Heart right ventricle (tissue), 16 donors: ENCODE measurements at regions not wholly inside any gene's neighbourhood (a gene's known extent, or its start where the extent isn't known, plus 50 kb on each side); places are given as distances from the start of the nearest gene placed in this dataset.
"Not testable (repeated sequence)": the region's sequence is repeated elsewhere in the genome, so short reads cannot be mapped to it uniquely, and the experiment has no call there.

ENCODE experiments used
- ATAC-seq, 8 donors: fragments of 200-7000 bp; cut with Tn5 transposase; one replicate each; pipeline ENCODE4 v1.9.1; 2020; ENCODE audit warnings: mild to moderate bottlenecking in 8 of 8, moderate library complexity in 8 of 8, moderate number of reproducible peaks in 1 of 8
- DNase-seq, 2 donors: peaks; one replicate each; pipeline ENCODE4 v3.0.0-alpha.2; 2020
- H3K27ac ChIP-seq, 10 donors: fragments of 200-600 bp; sonication (generic) in 2 of 10; one replicate each; pipeline versions ENCODE4 v1.5.0 to v1.8.0; 2020 to 2022; ENCODE audit warnings: mild to moderate bottlenecking in 3 of 10
- H3K27me3 ChIP-seq, 7 donors: fragments of 200-600 bp; one replicate each; pipeline ENCODE4 v1.8.0; 2021 to 2022; ENCODE audit warnings: mild to moderate bottlenecking in 2 of 7
- H3K36me3 ChIP-seq, 9 donors: fragments of 200-600 bp; sonication (generic) in 1 of 9; one replicate each; pipeline versions ENCODE4 v1.5.0 to v1.8.0; 2020 to 2022; ENCODE audit warnings: mild to moderate bottlenecking in 2 of 9
- H3K4me1 ChIP-seq, 9 donors: fragments of 200-600 bp; sonication (generic) in 1 of 9; one replicate each; pipeline versions ENCODE4 v1.5.0 to v1.8.0; 2020 to 2022; ENCODE audit warnings: mild to moderate bottlenecking in 4 of 9
- H3K4me3 ChIP-seq, 10 donors: fragments of 200-600 bp; sonication (generic) in 2 of 10; one replicate each; pipeline versions ENCODE4 v1.5.0 to v1.8.0; 2020 to 2022; ENCODE audit warnings: mild to moderate bottlenecking in 7 of 10, moderate library complexity in 2 of 10
- H3K9me3 ChIP-seq, 11 donors: fragments of 200-600 bp in 10 of 11; sonication (generic) in 2 of 11; one replicate each; pipeline versions ENCODE4 v1.5.0 to v1.8.0; 2013 to 2022; ENCODE audit warnings: mild to moderate bottlenecking in 2 of 11, control low read depth in 1 of 11, moderate library complexity in 1 of 11
- WGBS, 2 donors: extraction: QIAGEN DNeasy Blood & Tissue Kit; methylation state at CpG; one replicate each; pipeline ENCODE4 v1.1.7; 2013; ENCODE audit warnings: inconsistent platforms in 1 of 2; 5-methylcytosine and 5-hydroxymethylcytosine counted together
- intact Hi-C, 10 donors: fragments of 100-400 bp; cut with DNase I; formaldehyde crosslinking; loops; one replicate each; pipeline versions ENCODE4 v1.11.1 to v1.14.2; 2022
- TF ChIP-seq, protein P1 (sequence below), 9 donors: fragments of 200-600 bp; sonication (generic) in 2 of 9; IDR thresholded peaks; one replicate each; pipeline versions ENCODE4 v1.5.0 to v1.8.0; 2021 to 2022; ENCODE audit warnings: antibody characterized with exemption in 9 of 9, mild to moderate bottlenecking in 5 of 9, moderate library complexity in 1 of 9
- donor health status: Arrhythmogenic right ventricular cardiomyopathy.
- donor health status: ischemic (EF 13 %, LVEDD 7.1; RV severe dilation, severe dysfunction).
- donor health status: healthy with polysubstance abuse.
- donor health status: DM: no; HTN: yes; CAD: no.
- donor health status: DM: no; HTN: no; CAD: no.
- donor health status: ischemic (EF 25% LVEDD 6.9; RV normal size, moderate dysfunction).
- donor health status: ischemic (EF 25% LVEDD 5.7; RV mildly dilated, moderate dysfunction).
- donor health status: healthy.
- donor health status: DM: yes; HTN: yes; CAD: no.
- donor health status: Ischemic cardiomyopathy.
- donor health status: ischemic (EF 35%, LVEDD 5.7; RV mildly dilated, moderate dysfunction).
- donor health status: nonischemic (EF 11% LVEDD 7.7; RV severe dilation, severe dysfunction).
- donor health status: DM: yes; HTN: yes; CAD: no.
- donor health status: PGD.
- donor health status: ischemic (EF 29% LVEDD 5.4; RV normal size, mild dysfunction).
- donor health status: nonischemic (EF 23%, LVEDD 6.1; RV moderate dilation, normal function).

DNA sequence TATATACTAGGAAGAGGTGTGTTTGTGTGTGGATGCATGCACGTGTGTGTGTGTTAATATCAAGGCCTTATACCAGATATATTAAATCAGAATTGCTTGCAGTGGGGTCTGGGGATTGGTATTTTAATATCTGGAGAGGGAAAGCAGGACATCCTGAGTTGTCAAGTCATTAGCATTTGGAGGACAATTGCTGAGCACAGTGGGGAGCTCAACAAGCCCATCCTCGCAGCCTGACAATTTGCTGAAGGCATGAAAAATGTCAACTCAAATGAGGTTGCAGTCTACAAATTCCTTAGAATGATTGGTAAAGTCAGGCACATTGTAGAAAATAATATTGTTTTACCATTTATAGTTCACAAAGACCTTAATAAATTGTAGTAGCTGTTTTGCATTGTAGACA lies 627.4 kb downstream of the LRRC70 start:
- H3K27me3 ChIP-seq, result no peaks in the 10 kb centered on the region
- no peak overlapping the region for H3K27ac ChIP-seq
- ATAC-seq (no peak), DNase-seq (no peak)
- no peaks in the 10 kb centered on the region for H3K9me3 ChIP-seq
- no peaks in the 10 kb centered on the region for H3K4me1 ChIP-seq
- H3K4me3 ChIP-seq, result no peak overlapping the region
- TF ChIP-seq, protein P1, sequence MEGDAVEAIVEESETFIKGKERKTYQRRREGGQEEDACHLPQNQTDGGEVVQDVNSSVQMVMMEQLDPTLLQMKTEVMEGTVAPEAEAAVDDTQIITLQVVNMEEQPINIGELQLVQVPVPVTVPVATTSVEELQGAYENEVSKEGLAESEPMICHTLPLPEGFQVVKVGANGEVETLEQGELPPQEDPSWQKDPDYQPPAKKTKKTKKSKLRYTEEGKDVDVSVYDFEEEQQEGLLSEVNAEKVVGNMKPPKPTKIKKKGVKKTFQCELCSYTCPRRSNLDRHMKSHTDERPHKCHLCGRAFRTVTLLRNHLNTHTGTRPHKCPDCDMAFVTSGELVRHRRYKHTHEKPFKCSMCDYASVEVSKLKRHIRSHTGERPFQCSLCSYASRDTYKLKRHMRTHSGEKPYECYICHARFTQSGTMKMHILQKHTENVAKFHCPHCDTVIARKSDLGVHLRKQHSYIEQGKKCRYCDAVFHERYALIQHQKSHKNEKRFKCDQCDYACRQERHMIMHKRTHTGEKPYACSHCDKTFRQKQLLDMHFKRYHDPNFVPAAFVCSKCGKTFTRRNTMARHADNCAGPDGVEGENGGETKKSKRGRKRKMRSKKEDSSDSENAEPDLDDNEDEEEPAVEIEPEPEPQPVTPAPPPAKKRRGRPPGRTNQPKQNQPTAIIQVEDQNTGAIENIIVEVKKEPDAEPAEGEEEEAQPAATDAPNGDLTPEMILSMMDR (IDR thresholded peaks at IDR 0.05), result no peak
- WGBS, 2 donors, result 68 to 69% methylated on average over 2 of the region's 2 CpGs
- H3K36me3 ChIP-seq, result no peaks in the 10 kb centered on the region
- intact Hi-C loops, result no loop called here

DNA sequence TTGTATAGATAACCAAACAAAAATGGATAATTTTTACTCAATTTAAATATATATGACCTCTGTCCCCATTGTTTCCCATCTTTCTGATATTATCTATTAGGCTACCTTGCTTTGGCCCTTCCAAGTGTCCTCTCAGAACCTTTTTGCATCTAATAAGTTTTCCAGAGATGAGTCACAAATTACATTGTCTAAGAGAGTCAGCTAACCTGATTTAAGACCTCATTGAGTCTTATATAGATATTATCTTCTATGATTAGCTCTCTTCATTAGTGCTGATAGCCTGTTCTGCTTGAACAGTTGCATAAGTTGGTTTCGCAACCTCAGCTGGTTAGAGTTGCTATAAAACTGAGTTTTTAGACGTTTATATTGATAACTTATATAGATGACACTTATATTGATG lies 623.1 kb downstream of the LRRC70 start:
- Histone ChIP-seq H3K4me3 (no peak overlapping the region), H3K4me1 (no peaks in the 10 kb centered on the region), H3K36me3 (no peaks in the 10 kb centered on the region), H3K27ac (no peak overlapping the region), H3K27me3 (no peaks in the 10 kb centered on the region), H3K9me3 (no peaks in the 10 kb centered on the region)
- no peak for ATAC-seq
- WGBS, 2 donors, result 63 to 67% methylated on average over 2 of the region's 2 CpGs
- DNase-seq, result no peak
- intact Hi-C loops, result no loop called here
- TF ChIP-seq, protein P1 (IDR thresholded peaks at IDR 0.05), result no peak

DNA sequence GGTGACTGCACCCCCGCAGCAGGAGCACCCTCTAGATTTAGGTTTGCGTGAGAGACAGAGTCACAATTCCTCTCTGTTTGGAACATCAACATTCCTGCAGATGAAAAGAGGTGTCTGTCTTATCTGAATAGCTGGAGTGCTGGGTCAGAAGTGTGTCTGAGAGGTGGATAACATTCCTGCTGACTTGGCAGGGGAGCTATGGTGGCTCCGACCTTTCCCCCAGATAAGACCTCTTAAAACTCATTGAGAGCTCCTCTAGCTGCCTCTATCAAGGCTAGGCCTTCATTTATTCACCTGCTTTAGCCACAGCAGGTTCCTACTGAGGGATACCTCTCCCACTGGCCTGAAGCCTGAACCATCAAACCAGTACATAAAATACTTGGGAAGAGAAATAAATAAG lies 615.5 kb downstream of the LRRC70 start:
- Histone ChIP-seq H3K27me3 (no peaks in the 10 kb centered on the region), H3K4me3 (no peak overlapping the region), H3K27ac (no peak overlapping the region), H3K36me3 (no peaks in the 10 kb centered on the region), H3K9me3 (peaks cover 0 to 12% (median 0%) of the 10 kb centered on the region in 11 donors), H3K4me1 (no peaks in the 10 kb centered on the region)
- TF ChIP-seq, protein P1 (IDR thresholded peaks at IDR 0.05), result no peak
- DNase-seq (no peak), ATAC-seq (no peak)
- WGBS, 2 donors, result 42% methylated on average over 3 of the region's 3 CpGs
- intact Hi-C loops, result no loop called here

DNA sequence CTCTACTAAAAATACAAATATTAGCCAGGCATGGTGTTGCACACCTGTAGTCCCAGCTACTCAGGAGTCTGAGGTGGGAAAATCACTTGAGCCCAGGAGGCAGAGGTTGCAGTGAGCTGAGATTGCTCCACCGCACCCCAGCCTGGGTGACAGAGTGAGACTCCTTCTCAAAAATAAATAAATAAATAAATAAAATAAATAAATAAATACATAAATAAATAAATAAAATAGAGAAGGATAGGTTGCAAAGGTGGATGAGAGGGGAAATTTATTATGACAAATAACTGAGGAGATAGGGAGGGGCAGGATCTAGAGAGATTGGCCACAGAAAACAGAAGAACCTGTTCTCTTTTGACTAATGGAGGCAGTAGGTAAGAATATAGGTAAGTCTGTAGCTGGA lies 601.6 kb downstream of the LRRC70 start:
- H3K9me3 ChIP-seq, H3K4me3 ChIP-seq, H3K36me3 ChIP-seq, H3K4me1 ChIP-seq, H3K27me3 ChIP-seq, H3K27ac ChIP-seq, ATAC-seq, intact Hi-C loops, DNase-seq: not testable (repeated sequence)
- WGBS, 2 donors, result 96 to 97% methylated on average over 1 of the region's 1 CpG

DNA sequence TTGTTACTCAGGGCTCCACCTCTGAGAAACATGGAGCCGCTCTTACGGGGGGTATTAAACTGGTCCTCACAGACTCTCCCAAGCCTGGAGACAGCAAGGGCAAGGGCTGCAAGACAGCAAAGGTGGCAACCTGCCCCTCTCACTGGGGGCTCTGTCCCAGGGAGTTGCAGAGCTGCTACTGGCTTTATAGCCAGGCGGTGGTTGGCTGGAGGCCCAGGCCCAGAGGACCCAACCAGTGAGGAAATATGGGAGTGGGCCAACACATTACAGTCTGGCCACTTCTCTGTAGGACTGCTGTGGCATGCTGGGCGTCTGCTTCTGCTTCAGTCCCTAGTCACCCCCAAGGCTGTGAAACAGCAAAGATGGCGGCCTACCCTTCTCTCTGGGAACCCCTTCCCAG lies 597.2 kb downstream of the LRRC70 start:
- H3K4me3 ChIP-seq, result no peak overlapping the region
- H3K36me3 ChIP-seq, result no peaks in the 10 kb centered on the region
- no peaks in the 10 kb centered on the region for H3K27me3 ChIP-seq
- DNase-seq (no peak), ATAC-seq (no peak)
- H3K9me3 ChIP-seq, result no peaks in the 10 kb centered on the region
- intact Hi-C loops, result no loop called here
- 91 to 94% methylated on average over 5 of the region's 5 CpGs for WGBS, 2 donors
- no peak overlapping the region for H3K27ac ChIP-seq
- TF ChIP-seq, protein P1 (IDR thresholded peaks at IDR 0.05), result no peak
- H3K4me1 ChIP-seq, result no peaks in the 10 kb centered on the region
